ENCODE measurements at regions not wholly inside any gene's neighbourhood (a gene's known extent, or its start where the extent isn't known, plus 50 kb on each side); places are given as distances from the start of the nearest gene placed in this dataset.

- TF ChIP-seq RFX5 (IDR thresholded peaks at IDR 0.05): no peak
- no peak for TF ChIP-seq KDM5A (IDR thresholded peaks at IDR 0.05)
- TF ChIP-seq HMGXB4 (CRISPR knock-in tag; IDR thresholded peaks at IDR 0.05; ENCODE audit: borderline replicate concordance): no peak
- TF ChIP-seq CHD4 (IDR thresholded peaks at IDR 0.05; ENCODE audit: borderline replicate concordance): no peak
- TF ChIP-seq SMC3 (IDR thresholded peaks at IDR 0.05): no peak
Measured at GRCh38 chr5:87886164-87886563, 382.5 kb downstream of the TMEM161B start (continued).

- no peak for DNase-seq (ENCODE audit: low read depth in 1 of 2, low spot score in 1 of 2)
- 0% methylated on average over 1 of the region's 1 CpG for WGBS (ENCODE audit: missing lambda C conversion rate)
- Histone ChIP-seq H3K4me2 (no peak overlapping the region), H3K4me3 (no peak overlapping the region), H3K4me1 (no peaks in the 10 kb centered on the region), H3K27ac (no peak overlapping the region), H3K9me3 (no peaks in the 10 kb centered on the region)
- TF ChIP-seq CTCF (IDR thresholded peaks at IDR 0.05) (no peak), RAD21 (conservative IDR thresholded peaks at IDR 0.05 in 1 of 2, IDR thresholded peaks at IDR 0.05 in 1 of 2) (peak in 1 of 2 experiments; percentile 9; a peak in 1 of 5 replicates)
- ChIA-PET CTCF (no interaction called here), POLR2A (no interaction called here)
- ATAC-seq: no peak
- no peak for FAIRE-seq
Measured at GRCh38 chr5:87885758-87886157, 382.9 kb downstream of the TMEM161B start.

DNA sequence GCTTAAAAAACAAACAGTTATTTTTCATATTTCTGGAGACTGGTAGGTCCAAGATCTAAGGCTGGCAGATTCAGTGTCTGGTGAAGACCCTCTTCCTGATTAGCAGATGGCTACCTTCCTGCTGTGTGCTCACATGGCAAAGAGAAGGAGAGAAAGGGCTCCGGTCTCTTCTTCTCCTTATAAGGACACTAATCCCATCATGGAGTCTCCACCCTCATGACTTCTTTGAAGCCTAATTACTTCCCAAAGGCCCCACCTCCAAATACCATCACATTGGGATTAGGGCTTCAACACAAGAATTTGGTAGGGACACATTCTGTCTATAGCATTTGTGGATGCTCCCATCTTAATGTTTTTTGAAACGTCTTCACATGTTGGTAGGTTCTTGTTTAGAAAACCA lies 391.1 kb downstream of the TMEM161B start:
- ATAC-seq (no peak), FAIRE-seq (no peak), DNase-seq (ENCODE audit: low read depth in 1 of 2, low spot score in 1 of 2) (no peak)
- Histone ChIP-seq H3K4me2 (no peak overlapping the region), H3K4me1 (no peaks in the 10 kb centered on the region), H3K4me3 (no peak overlapping the region), H3K27ac (no peak overlapping the region), H3K9me3 (no peaks in the 10 kb centered on the region)
- 18% methylated on average over 2 of the region's 2 CpGs for WGBS (ENCODE audit: missing lambda C conversion rate)
- ChIA-PET CTCF (no interaction called here), POLR2A (no interaction called here)
- TF ChIP-seq JUNB (IDR thresholded peaks at IDR 0.05) (no peak), SMC3 (IDR thresholded peaks at IDR 0.05) (no peak), MAFK (IDR thresholded peaks at IDR 0.05; ENCODE audit: partially characterized antibody) (no peak)

DNA sequence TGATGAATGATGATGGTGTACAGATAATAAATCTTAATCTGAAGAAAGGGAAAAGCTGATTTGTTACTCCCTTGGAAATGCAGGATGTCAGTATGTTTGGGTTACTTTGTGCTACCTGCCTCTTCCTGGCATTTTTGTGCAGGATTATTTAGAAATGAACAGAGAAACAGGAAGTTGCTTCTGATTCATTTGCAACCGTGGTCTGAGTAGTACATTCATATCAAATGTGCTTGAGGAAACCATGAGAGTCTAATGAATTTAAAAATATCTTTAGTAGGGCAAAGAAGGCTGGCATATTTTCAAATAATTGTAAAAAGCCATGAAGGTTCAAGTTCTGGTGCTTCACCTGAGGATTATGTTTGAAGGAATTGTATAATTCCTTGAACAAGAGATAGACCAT lies 391.6 kb downstream of the TMEM161B start:
- no peaks in the 10 kb centered on the region for H3K9me3 ChIP-seq
- H3K4me2 ChIP-seq: no peak overlapping the region
- ATAC-seq: no peak

More for the DNA sequence above, 391.6 kb downstream of the TMEM161B start:
- no peaks in the 10 kb centered on the region for H3K4me1 ChIP-seq
- no peak for DNase-seq (ENCODE audit: low read depth in 1 of 2, low spot score in 1 of 2)
- no peak overlapping the region for H3K27ac ChIP-seq
- H3K4me3 ChIP-seq: no peak overlapping the region
- CTCF ChIA-PET: no interaction called here
- no peak for TF ChIP-seq HDAC2 (IDR thresholded peaks at IDR 0.05)
- TF ChIP-seq FOSL2 (IDR thresholded peaks at IDR 0.05): no peak
- no peak for TF ChIP-seq FOSL2 (CRISPR knock-in tag; IDR thresholded peaks at IDR 0.05)
- TF ChIP-seq, protein P1, sequence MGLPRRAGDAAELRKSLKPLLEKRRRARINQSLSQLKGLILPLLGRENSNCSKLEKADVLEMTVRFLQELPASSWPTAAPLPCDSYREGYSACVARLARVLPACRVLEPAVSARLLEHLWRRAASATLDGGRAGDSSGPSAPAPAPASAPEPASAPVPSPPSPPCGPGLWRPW (IDR thresholded peaks at IDR 0.05): no peak
- TF ChIP-seq KDM1A (IDR thresholded peaks at IDR 0.05; ENCODE audit: low read depth): no peak
- TF ChIP-seq MYC (IDR thresholded peaks at IDR 0.05; ENCODE audit: borderline replicate concordance, low read length): no peak
- no peak for TF ChIP-seq MAFK (IDR thresholded peaks at IDR 0.05; ENCODE audit: partially characterized antibody)
- TF ChIP-seq, protein P2, sequence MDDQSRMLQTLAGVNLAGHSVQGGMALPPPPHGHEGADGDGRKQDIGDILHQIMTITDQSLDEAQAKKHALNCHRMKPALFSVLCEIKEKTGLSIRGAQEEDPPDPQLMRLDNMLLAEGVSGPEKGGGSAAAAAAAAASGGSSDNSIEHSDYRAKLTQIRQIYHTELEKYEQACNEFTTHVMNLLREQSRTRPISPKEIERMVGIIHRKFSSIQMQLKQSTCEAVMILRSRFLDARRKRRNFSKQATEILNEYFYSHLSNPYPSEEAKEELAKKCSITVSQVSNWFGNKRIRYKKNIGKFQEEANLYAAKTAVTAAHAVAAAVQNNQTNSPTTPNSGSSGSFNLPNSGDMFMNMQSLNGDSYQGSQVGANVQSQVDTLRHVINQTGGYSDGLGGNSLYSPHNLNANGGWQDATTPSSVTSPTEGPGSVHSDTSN (IDR thresholded peaks at IDR 0.05): no peak
- TF ChIP-seq NR3C1 (IDR thresholded peaks at IDR 0.05): no peak
- TF ChIP-seq HOXA7 (CRISPR knock-in tag; IDR thresholded peaks at IDR 0.05): no peak
- TF ChIP-seq ZC3H11A (IDR thresholded peaks at IDR 0.05): no peak
- no peak for TF ChIP-seq FOSB (CRISPR knock-in tag; IDR thresholded peaks at IDR 0.05)
- TF ChIP-seq, protein P3, sequence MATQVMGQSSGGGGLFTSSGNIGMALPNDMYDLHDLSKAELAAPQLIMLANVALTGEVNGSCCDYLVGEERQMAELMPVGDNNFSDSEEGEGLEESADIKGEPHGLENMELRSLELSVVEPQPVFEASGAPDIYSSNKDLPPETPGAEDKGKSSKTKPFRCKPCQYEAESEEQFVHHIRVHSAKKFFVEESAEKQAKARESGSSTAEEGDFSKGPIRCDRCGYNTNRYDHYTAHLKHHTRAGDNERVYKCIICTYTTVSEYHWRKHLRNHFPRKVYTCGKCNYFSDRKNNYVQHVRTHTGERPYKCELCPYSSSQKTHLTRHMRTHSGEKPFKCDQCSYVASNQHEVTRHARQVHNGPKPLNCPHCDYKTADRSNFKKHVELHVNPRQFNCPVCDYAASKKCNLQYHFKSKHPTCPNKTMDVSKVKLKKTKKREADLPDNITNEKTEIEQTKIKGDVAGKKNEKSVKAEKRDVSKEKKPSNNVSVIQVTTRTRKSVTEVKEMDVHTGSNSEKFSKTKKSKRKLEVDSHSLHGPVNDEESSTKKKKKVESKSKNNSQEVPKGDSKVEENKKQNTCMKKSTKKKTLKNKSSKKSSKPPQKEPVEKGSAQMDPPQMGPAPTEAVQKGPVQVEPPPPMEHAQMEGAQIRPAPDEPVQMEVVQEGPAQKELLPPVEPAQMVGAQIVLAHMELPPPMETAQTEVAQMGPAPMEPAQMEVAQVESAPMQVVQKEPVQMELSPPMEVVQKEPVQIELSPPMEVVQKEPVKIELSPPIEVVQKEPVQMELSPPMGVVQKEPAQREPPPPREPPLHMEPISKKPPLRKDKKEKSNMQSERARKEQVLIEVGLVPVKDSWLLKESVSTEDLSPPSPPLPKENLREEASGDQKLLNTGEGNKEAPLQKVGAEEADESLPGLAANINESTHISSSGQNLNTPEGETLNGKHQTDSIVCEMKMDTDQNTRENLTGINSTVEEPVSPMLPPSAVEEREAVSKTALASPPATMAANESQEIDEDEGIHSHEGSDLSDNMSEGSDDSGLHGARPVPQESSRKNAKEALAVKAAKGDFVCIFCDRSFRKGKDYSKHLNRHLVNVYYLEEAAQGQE (IDR thresholded peaks at IDR 0.05): no peak
- FAIRE-seq: no peak
- POLR2A ChIA-PET: no interaction called here
- WGBS (ENCODE audit: missing lambda C conversion rate): 0% methylated on average over 1 of the region's 1 CpG
